ENCODE measurements at regions not wholly inside any gene's neighbourhood (a gene's known extent, or its start where the extent isn't known, plus 50 kb on each side); places are given as distances from the start of the nearest gene placed in this dataset.

- no peak for DNase-seq
These were observed 85.7 kb upstream of the XCR1 start for GRCh38 chr3:46112984-46113383.

- DNase-seq: no peak
These were observed 85.0 kb upstream of the XCR1 start for GRCh38 chr3:46112296-46112695.

- no peak for DNase-seq
These were observed 83.6 kb upstream of the XCR1 start for GRCh38 chr3:46110701-46111493.

GRCh38 chr3:46107682-46108081 is 80.4 kb upstream of the XCR1 start:
- no peak for DNase-seq

- DNase-seq: no peak
These were observed 78.1 kb upstream of the XCR1 start for GRCh38 chr3:46105306-46105919.

GRCh38 chr3:46104706-46105105 is 77.4 kb upstream of the XCR1 start:
- DNase-seq: no peak

- no peak for DNase-seq
These were observed 75.5 kb upstream of the XCR1 start for GRCh38 chr3:46102780-46103130.

- DNase-seq: peak; percentile 41
These were observed 74.9 kb upstream of the XCR1 start for GRCh38 chr3:46102059-46102779.

- peak; percentile 15 for DNase-seq
These were observed 73.5 kb upstream of the XCR1 start for GRCh38 chr3:46100812-46101211.

GRCh38 chr3:46098319-46098761 is 71.1 kb upstream of the XCR1 start:
- peak; percentile 80 for DNase-seq

- DNase-seq: peak; percentile 57
These were observed 70.5 kb upstream of the XCR1 start for GRCh38 chr3:46097691-46098241.

GRCh38 chr3:46096781-46097180 is 69.5 kb upstream of the XCR1 start:
- DNase-seq: no peak

GRCh38 chr3:46096336-46096735 is 69.1 kb upstream of the XCR1 start:
- DNase-seq: no peak

GRCh38 chr3:46095307-46095706 is 68.0 kb upstream of the XCR1 start:
- peak; percentile 70 for DNase-seq

- no peak for DNase-seq
These were observed 67.2 kb upstream of the XCR1 start for GRCh38 chr3:46094506-46094905.

- DNase-seq: no peak
These were observed 66.7 kb upstream of the XCR1 start for GRCh38 chr3:46093966-46094365.

GRCh38 chr3:46093327-46093942 is 66.2 kb upstream of the XCR1 start:
- DNase-seq: no peak

- peak; percentile 32 for DNase-seq
These were observed 65.4 kb upstream of the XCR1 start for GRCh38 chr3:46092702-46093080.

- DNase-seq: no peak
These were observed 64.7 kb upstream of the XCR1 start for GRCh38 chr3:46091741-46092701.

GRCh38 chr3:46091046-46091445 is 63.8 kb upstream of the XCR1 start:
- DNase-seq: peak; percentile 21

GRCh38 chr3:46090161-46090591 is 62.9 kb upstream of the XCR1 start:
- no peak for DNase-seq
